Activated CD4-positive, CD25-positive, alpha-beta regulatory T cell treated with anti-CD3 and anti-CD28 coated beads, Interleukin-2, amount 50 U/mL, for 16 hours (primary cell): ENCODE measurements at regions not wholly inside any gene's neighbourhood (a gene's known extent, or its start where the extent isn't known, plus 50 kb on each side); places are given as distances from the start of the nearest gene placed in this dataset.
"Not testable (repeated sequence)": the region's sequence is repeated elsewhere in the genome, so short reads cannot be mapped to it uniquely, and the experiment has no call there.

Experiments used
- DNase-seq: peaks from one replicate; pipeline ENCODE4 v3.0.0-alpha.2; 2020; ENCODE audit warnings: low read depth, low spot score

GRCh38 chr10:65762311-65762710, 1163.5 kb upstream of the LRRTM3 start:
- no peak for DNase-seq

- DNase-seq: no peak
Measured at GRCh38 chr10:65765006-65765541, 1160.8 kb upstream of the LRRTM3 start.

- DNase-seq: no peak
Measured at GRCh38 chr10:65769828-65770227, 1156.0 kb upstream of the LRRTM3 start.

GRCh38 chr10:65778753-65779152, 1147.1 kb upstream of the LRRTM3 start:
- no peak for DNase-seq

GRCh38 chr10:65779985-65780384, 1145.9 kb upstream of the LRRTM3 start:
- DNase-seq: no peak

GRCh38 chr10:65786279-65786678, 1139.6 kb upstream of the LRRTM3 start:
- no peak for DNase-seq

GRCh38 chr10:65787571-65787970, 1138.3 kb upstream of the LRRTM3 start:
- no peak for DNase-seq

GRCh38 chr10:65788271-65788670, 1137.6 kb upstream of the LRRTM3 start:
- no peak for DNase-seq

- no peak for DNase-seq
Measured at GRCh38 chr10:65791979-65792378, 1133.9 kb upstream of the LRRTM3 start.

GRCh38 chr10:65793738-65794425, 1132.0 kb upstream of the LRRTM3 start:
- no peak for DNase-seq

- not testable (repeated sequence) for DNase-seq
Measured at GRCh38 chr10:65794861-65795260, 1131.0 kb upstream of the LRRTM3 start.

- DNase-seq: no peak
Measured at GRCh38 chr10:65796472-65796871, 1129.4 kb upstream of the LRRTM3 start.

- no peak for DNase-seq
Measured at GRCh38 chr10:65798133-65798532, 1127.7 kb upstream of the LRRTM3 start.

- no peak for DNase-seq
Measured at GRCh38 chr10:65802391-65802790, 1123.4 kb upstream of the LRRTM3 start.

GRCh38 chr10:65805511-65805910, 1120.3 kb upstream of the LRRTM3 start:
- DNase-seq: no peak

- no peak for DNase-seq
Measured at GRCh38 chr10:65805993-65806392, 1119.8 kb upstream of the LRRTM3 start.

- DNase-seq: no peak
Measured at GRCh38 chr10:65808687-65809333, 1117.0 kb upstream of the LRRTM3 start.

- no peak for DNase-seq
Measured at GRCh38 chr10:65811931-65812525, 1113.8 kb upstream of the LRRTM3 start.

- no peak for DNase-seq
Measured at GRCh38 chr10:65816536-65816935, 1109.3 kb upstream of the LRRTM3 start.

- DNase-seq: no peak
Measured at GRCh38 chr10:65818990-65819389, 1106.8 kb upstream of the LRRTM3 start.

GRCh38 chr10:65827359-65827758, 1098.5 kb upstream of the LRRTM3 start:
- DNase-seq: no peak

- DNase-seq: no peak
Measured at GRCh38 chr10:65838811-65839210, 1087.0 kb upstream of the LRRTM3 start.

- DNase-seq: no peak
Measured at GRCh38 chr10:65843203-65843602, 1082.6 kb upstream of the LRRTM3 start.
